Osteocyte (in vitro differentiated cells): ENCODE measurements at regions not wholly inside any gene's neighbourhood (a gene's known extent, or its start where the extent isn't known, plus 50 kb on each side); places are given as distances from the start of the nearest gene placed in this dataset.

Source experiments
- DNase-seq: peaks from one replicate; pipeline ENCODE4 v3.0.0; 2021; ENCODE audit warnings: mixed read lengths; ENCODE audit not compliant: unreplicated experiment; ENCODE audit errors: extremely low spot score
- H3K27ac Mint-ChIP-seq: one replicate; pipeline ENCODE4 v1.8.0; 2021; ENCODE audit warnings: mild to moderate bottlenecking, mixed read lengths; ENCODE audit not compliant: unreplicated experiment
- H3K27me3 Mint-ChIP-seq: one replicate; pipeline ENCODE4 v1.8.0; 2021; ENCODE audit warnings: mixed read lengths; ENCODE audit not compliant: unreplicated experiment
- H3K36me3 Mint-ChIP-seq: one replicate; pipeline ENCODE4 v1.8.0; 2021; ENCODE audit warnings: mixed read lengths; ENCODE audit not compliant: unreplicated experiment
- H3K4me1 Mint-ChIP-seq: one replicate; pipeline ENCODE4 v1.8.0; 2021; ENCODE audit warnings: mixed read lengths; ENCODE audit not compliant: unreplicated experiment
- H3K4me3 Mint-ChIP-seq: one replicate; pipeline ENCODE4 v1.8.0; 2021; ENCODE audit warnings: mild to moderate bottlenecking, moderate library complexity, mixed read lengths; ENCODE audit not compliant: unreplicated experiment
- H3K9me3 Mint-ChIP-seq: one replicate; pipeline ENCODE4 v1.8.0; 2021; ENCODE audit warnings: mixed read lengths; ENCODE audit not compliant: unreplicated experiment
- CTCF ChIP-seq: fragments of 200-600 bp; sonication (generic); IDR thresholded peaks from 2 replicates; pipeline ENCODE4 v1.5.0; 2021; ENCODE audit warnings: antibody characterized with exemption, mild to moderate bottlenecking, moderate library complexity

- Mint-ChIP-seq H3K27me3 (peaks cover 14% of the 10 kb centered on the region), H3K27ac (no peak overlapping the region), H3K36me3 (no peaks in the 10 kb centered on the region), H3K4me3 (no peak overlapping the region), H3K4me1 (peaks cover 4% of the 10 kb centered on the region), H3K9me3 (no peaks in the 10 kb centered on the region)
- TF ChIP-seq CTCF, result no peak
- no peak for DNase-seq
Observed at GRCh38 chr5:112684121-112684520, 53.6 kb upstream of the APC start.

GRCh38 chr5:112684737-112685136 is 52.9 kb upstream of the APC start:
- Mint-ChIP-seq H3K4me3 (no peak overlapping the region), H3K9me3 (no peaks in the 10 kb centered on the region), H3K36me3 (no peaks in the 10 kb centered on the region), H3K27ac (no peak overlapping the region), H3K4me1 (peaks cover 4% of the 10 kb centered on the region), H3K27me3 (peaks cover 16% of the 10 kb centered on the region)
- no peak for DNase-seq
- TF ChIP-seq CTCF, result no peak

GRCh38 chr5:112685386-112685785 is 52.3 kb upstream of the APC start:
- DNase-seq, result no peak
- Mint-ChIP-seq H3K4me1 (peaks cover 4% of the 10 kb centered on the region), H3K27me3 (peaks cover 21% of the 10 kb centered on the region), H3K27ac (no peak overlapping the region), H3K36me3 (no peaks in the 10 kb centered on the region), H3K9me3 (no peaks in the 10 kb centered on the region), H3K4me3 (no peak overlapping the region)
- no peak for TF ChIP-seq CTCF

GRCh38 chr5:112685931-112686330 is 51.8 kb upstream of the APC start:
- H3K27me3 Mint-ChIP-seq, result peaks cover 22% of the 10 kb centered on the region
- TF ChIP-seq CTCF, result no peak
- H3K36me3 Mint-ChIP-seq, result no peaks in the 10 kb centered on the region
- no peaks in the 10 kb centered on the region for H3K9me3 Mint-ChIP-seq
- no peak overlapping the region for H3K4me3 Mint-ChIP-seq
- no peak overlapping the region for H3K27ac Mint-ChIP-seq
- DNase-seq, result no peak
- peaks cover 4% of the 10 kb centered on the region for H3K4me1 Mint-ChIP-seq

GRCh38 chr5:112686675-112687074 is 51.0 kb upstream of the APC start:
- TF ChIP-seq CTCF, result no peak
- H3K36me3 Mint-ChIP-seq, result no peaks in the 10 kb centered on the region
- H3K4me1 Mint-ChIP-seq, result peaks cover 4% of the 10 kb centered on the region
- no peak overlapping the region for H3K27ac Mint-ChIP-seq
- no peaks in the 10 kb centered on the region for H3K9me3 Mint-ChIP-seq
- H3K4me3 Mint-ChIP-seq, result no peak overlapping the region
- H3K27me3 Mint-ChIP-seq, result peaks cover 22% of the 10 kb centered on the region
- no peak for DNase-seq
